Aorta (tissue), 5 donors: ENCODE measurements at regions not wholly inside any gene's neighbourhood (a gene's known extent, or its start where the extent isn't known, plus 50 kb on each side); places are given as distances from the start of the nearest gene placed in this dataset.

Source experiments
- ATAC-seq: fragments of 200-7000 bp; cut with Tn5 transposase; one replicate; pipeline ENCODE4 v1.9.1; 2022; ENCODE audit warnings: moderate library complexity; ENCODE audit not compliant: low FRiP score
- DNase-seq, 2 donors: peaks; one replicate each; pipeline ENCODE4 v3.0.0-alpha.2; 2020
- H3K27ac ChIP-seq, 2 donors: one replicate each; pipeline ENCODE4 v1.5.1; 2013; ENCODE audit warnings: low read length in 2 of 2, mild to moderate bottlenecking in 2 of 2, moderate library complexity in 2 of 2, control low read depth in 1 of 2, inconsistent platforms in 1 of 2, low read depth in 1 of 2
- H3K27me3 ChIP-seq, 2 donors: one replicate each; pipeline ENCODE4 v1.6.1; 2013; ENCODE audit warnings: control low read depth in 1 of 2, low read length in 1 of 2, mild to moderate bottlenecking in 1 of 2, moderate library complexity in 1 of 2; ENCODE audit not compliant: insufficient read depth in 2 of 2, control insufficient read depth in 1 of 2
- H3K36me3 ChIP-seq, 2 donors: one replicate each; pipeline ENCODE4 v1.6.1; 2013; ENCODE audit warnings: control low read depth in 1 of 2, low read length in 1 of 2, mild to moderate bottlenecking in 1 of 2; ENCODE audit not compliant: insufficient read depth in 2 of 2, control insufficient read depth in 1 of 2
- H3K4me1 ChIP-seq, 2 donors: one replicate each; pipeline ENCODE4 v1.6.1; 2013; ENCODE audit warnings: low read length in 2 of 2, control low read depth in 1 of 2, mild to moderate bottlenecking in 1 of 2, moderate library complexity in 1 of 2; ENCODE audit not compliant: insufficient read depth in 2 of 2, control insufficient read depth in 1 of 2
- H3K4me3 ChIP-seq, 2 donors: one replicate each; pipeline ENCODE4 v1.5.1; 2013; ENCODE audit warnings: low read length in 2 of 2, control low read depth in 1 of 2, mild to moderate bottlenecking in 1 of 2
- H3K9me3 ChIP-seq: one replicate; pipeline ENCODE4 v1.6.1; 2013; ENCODE audit warnings: mild to moderate bottlenecking, low read length; ENCODE audit not compliant: control insufficient read depth
- WGBS, 2 donors: extraction: QIAGEN DNeasy Blood & Tissue Kit; methylation state at CpG; one replicate each; pipeline ENCODE4 v1.1.7; 2013; 5-methylcytosine and 5-hydroxymethylcytosine counted together
- intact Hi-C, 2 donors: fragments of 100-400 bp; cut with DNase I; formaldehyde crosslinking; loops; one replicate each; pipeline versions ENCODE4 v1.14.2 to v1.15.0; 2022
- donor health status: healthy with polysubstance abuse.
- donor health status: Bipolar disorder and iron deficiency.
- donor health status: DM: no; HTN: no; CAD: no.
- donor health status: DM: no; HTN: no; CAD: no.
- donor health status: DM: yes; HTN: yes; CAD: no.

DNA sequence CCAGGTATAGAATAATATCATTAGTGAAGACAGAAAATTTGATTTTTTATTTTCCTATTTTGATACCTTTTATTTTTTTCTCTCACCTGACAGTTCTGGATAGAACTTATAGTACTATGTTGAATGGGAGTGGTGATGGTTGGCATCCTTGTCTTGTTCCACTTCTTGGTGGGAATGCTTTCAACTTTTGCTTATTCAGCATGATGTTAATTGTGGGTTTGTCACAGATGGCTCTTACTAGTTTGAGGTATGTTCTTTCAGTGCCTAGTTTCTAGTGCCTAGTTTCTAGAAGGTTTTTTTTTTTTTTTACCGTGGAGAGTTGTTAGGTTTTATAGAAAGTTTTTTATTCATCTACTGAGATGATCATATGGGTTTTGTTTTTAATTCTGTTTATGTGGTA lies 516.3 kb upstream of the NOVA1 start:
- Histone ChIP-seq H3K4me1 (peaks cover 0 to 2% of the 10 kb centered on the region in 2 donors), H3K36me3 (no peaks in the 10 kb centered on the region), H3K27me3 (no peaks in the 10 kb centered on the region), H3K9me3 (no peaks in the 10 kb centered on the region), H3K4me3 (no peak overlapping the region), H3K27ac (no peak overlapping the region)
- no peak for ATAC-seq
- WGBS, 2 donors, result 0% methylated on average over 1 of the region's 1 CpG
- intact Hi-C loops, result no loop called here
- no peak for DNase-seq

DNA sequence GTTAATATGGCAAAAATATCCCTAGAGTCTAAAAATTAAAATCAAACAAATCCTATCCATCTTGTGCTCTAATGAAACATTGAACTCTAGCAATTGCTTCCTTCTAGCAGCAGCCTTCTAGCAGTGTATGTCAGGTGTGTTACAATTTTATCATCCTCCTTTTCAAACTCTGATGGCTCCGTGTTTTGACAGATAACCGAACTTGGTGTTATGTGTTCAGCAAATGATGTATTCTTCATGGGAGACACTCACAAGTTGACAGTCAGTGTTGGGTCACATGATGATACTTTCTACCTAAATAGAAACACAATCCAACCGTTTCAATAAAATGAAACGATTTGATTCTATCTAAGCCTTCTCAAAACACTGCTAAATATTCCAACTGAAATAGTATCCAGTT lies 525.3 kb upstream of the NOVA1 start:
- H3K36me3 ChIP-seq, result no peaks in the 10 kb centered on the region
- ATAC-seq, result no peak
- intact Hi-C loops, result no loop called here

GRCh38 chr14:27127838-27128237 lies 530.0 kb upstream of the NOVA1 start:
- Histone ChIP-seq H3K4me1 (no peaks in the 10 kb centered on the region), H3K27ac (no peak overlapping the region), H3K9me3 (no peaks in the 10 kb centered on the region), H3K36me3 (no peaks in the 10 kb centered on the region), H3K4me3 (no peak overlapping the region), H3K27me3 (no peaks in the 10 kb centered on the region)
- DNase-seq, result no peak
- no peak for ATAC-seq
- 73 to 82% methylated on average over 3 of the region's 3 CpGs for WGBS, 2 donors
- intact Hi-C loops, result no loop called here

More for the DNA sequence above, 525.3 kb upstream of the NOVA1 start:
- WGBS, 2 donors, result 81 to 83% methylated on average over 4 of the region's 4 CpGs
- Histone ChIP-seq H3K27me3 (no peaks in the 10 kb centered on the region), H3K4me3 (no peak overlapping the region), H3K4me1 (no peaks in the 10 kb centered on the region), H3K9me3 (peaks cover 6% of the 10 kb centered on the region), H3K27ac (no peak overlapping the region)
- DNase-seq, result no peak

- DNase-seq (no peak), ATAC-seq (no peak)
- Histone ChIP-seq H3K27ac (no peak overlapping the region), H3K27me3 (no peaks in the 10 kb centered on the region), H3K4me3 (no peak overlapping the region), H3K9me3 (no peaks in the 10 kb centered on the region), H3K4me1 (no peaks in the 10 kb centered on the region), H3K36me3 (no peaks in the 10 kb centered on the region)
- WGBS, 2 donors, result 71 to 73% methylated on average over 2 of the region's 2 CpGs
- intact Hi-C loops, result no loop called here
These were observed 536.4 kb upstream of the NOVA1 start for GRCh38 chr14:27134200-27134599.

DNA sequence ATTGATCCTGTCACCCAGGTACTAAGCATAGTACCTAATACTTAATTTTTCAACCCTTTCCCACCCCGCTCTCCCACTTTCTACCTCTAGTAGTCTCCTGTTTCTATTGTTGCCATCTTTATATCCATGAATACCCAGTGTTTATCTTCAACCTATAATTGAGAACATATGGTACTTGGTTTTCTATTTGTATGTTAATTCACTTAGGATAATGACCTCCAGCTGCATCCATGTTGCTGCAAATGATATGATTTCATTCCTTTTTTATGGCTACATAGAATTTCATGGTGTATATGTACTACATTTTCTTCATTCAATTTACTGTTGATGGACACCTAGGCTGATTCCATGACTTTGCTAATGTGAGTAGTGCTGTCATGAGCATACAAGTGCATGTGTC lies 547.3 kb upstream of the NOVA1 start:
- H3K27ac ChIP-seq, result no peak overlapping the region
- H3K4me1 ChIP-seq, result no peaks in the 10 kb centered on the region
- H3K27me3 ChIP-seq, result no peaks in the 10 kb centered on the region
- H3K4me3 ChIP-seq, result no peak overlapping the region
- DNase-seq (no peak), ATAC-seq (no peak)
- no peaks in the 10 kb centered on the region for H3K36me3 ChIP-seq
- no peaks in the 10 kb centered on the region for H3K9me3 ChIP-seq
- 85 to 94% methylated on average over 1 of the region's 1 CpG for WGBS, 2 donors
- intact Hi-C loops, result no loop called here

DNA sequence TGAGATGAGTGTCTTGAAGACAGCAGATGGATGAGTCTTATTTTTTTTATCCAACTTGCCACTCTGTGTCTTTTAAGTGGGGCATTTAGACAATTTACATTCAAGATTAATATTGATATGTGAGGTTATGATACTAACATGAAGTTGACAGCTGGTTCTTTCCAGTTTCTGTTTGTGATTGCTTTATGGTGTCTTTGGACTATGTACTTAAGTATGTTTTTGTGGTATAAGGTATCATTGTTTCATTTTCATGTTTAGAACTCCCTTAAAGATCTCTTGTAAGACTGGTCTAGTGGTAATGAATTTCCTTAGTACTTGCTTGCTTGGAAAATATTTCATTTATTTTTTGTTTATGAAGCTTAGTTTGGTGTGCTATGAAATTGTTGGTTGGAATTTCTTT lies 550.3 kb upstream of the NOVA1 start:
- Histone ChIP-seq H3K4me3 (no peak overlapping the region), H3K27ac (no peak overlapping the region), H3K9me3 (peaks cover 2% of the 10 kb centered on the region), H3K36me3 (no peaks in the 10 kb centered on the region), H3K4me1 (no peaks in the 10 kb centered on the region), H3K27me3 (no peaks in the 10 kb centered on the region)
- ATAC-seq, result no peak
- intact Hi-C loops, result no loop called here
- DNase-seq, result no peak

DNA sequence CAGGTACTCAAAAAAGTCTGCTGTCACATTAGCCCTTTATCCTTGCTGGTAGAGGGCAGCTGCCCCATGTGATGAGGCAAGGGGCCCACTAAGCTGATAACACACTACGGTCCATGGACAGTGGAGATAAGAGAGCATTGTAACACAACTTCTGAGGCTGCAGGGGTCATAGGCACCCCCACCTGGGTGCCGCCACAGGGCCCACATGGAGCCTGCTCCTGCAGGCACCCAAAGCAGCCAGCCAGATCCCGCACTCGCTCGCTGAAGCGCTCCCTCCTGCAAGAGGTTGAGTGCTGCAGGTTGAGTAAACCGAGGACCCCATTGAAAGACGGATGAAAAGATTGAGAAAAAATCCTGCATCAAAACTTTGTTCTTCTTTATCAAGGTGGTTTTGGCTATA lies 566.3 kb upstream of the NOVA1 start:
- Histone ChIP-seq H3K27me3 (no peaks in the 10 kb centered on the region), H3K27ac (no peak overlapping the region), H3K4me1 (no peaks in the 10 kb centered on the region), H3K36me3 (no peaks in the 10 kb centered on the region), H3K9me3 (peaks cover 1% of the 10 kb centered on the region), H3K4me3 (no peak overlapping the region)
- peak in 1 of 2 donors; percentile 63 for DNase-seq
- no peak for ATAC-seq
- intact Hi-C loops, result no loop called here
- 84 to 93% methylated on average over 8 of the region's 8 CpGs for WGBS, 2 donors

- Histone ChIP-seq H3K27ac (no peak overlapping the region), H3K9me3 (peaks cover 2% of the 10 kb centered on the region), H3K4me1 (no peaks in the 10 kb centered on the region), H3K27me3 (no peaks in the 10 kb centered on the region), H3K36me3 (no peaks in the 10 kb centered on the region), H3K4me3 (no peak overlapping the region)
- DNase-seq (no peak), ATAC-seq (no peak)
- 77 to 78% methylated on average over 6 of the region's 6 CpGs for WGBS, 2 donors
- intact Hi-C loops, result no loop called here
These were observed 577.7 kb upstream of the NOVA1 start for GRCh38 chr14:27175489-27175888.

DNA sequence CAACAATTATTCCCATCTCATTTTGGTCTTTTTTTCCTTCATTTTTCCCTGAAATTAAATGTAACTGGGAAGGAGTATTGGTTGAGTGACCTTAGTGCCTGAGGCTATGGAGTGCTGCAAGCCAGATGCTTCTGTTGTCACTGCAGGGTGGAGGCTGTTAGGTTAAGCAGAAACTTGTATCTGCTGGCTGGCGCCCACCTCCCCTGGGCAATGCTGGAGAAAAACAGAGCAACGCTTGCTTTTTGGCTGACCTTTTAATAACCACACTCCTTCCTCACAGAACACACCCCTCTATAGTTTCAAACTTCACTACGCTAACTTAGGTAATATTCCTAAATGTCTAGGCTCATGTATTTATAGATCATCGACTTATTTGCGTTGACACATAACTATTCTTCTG lies 583.5 kb upstream of the NOVA1 start:
- ATAC-seq (no peak), DNase-seq (no peak)
- intact Hi-C loops, result no loop called here
- H3K4me1 ChIP-seq, result no peaks in the 10 kb centered on the region
- H3K27ac ChIP-seq, result no peak overlapping the region
- H3K4me3 ChIP-seq, result no peak overlapping the region
- no peaks in the 10 kb centered on the region for H3K36me3 ChIP-seq
- 65 to 66% methylated on average over 5 of the region's 5 CpGs for WGBS, 2 donors
- no peaks in the 10 kb centered on the region for H3K27me3 ChIP-seq
- H3K9me3 ChIP-seq, result no peaks in the 10 kb centered on the region
